Karpas-422 (cell line): ENCODE measurements at regions not wholly inside any gene's neighbourhood (a gene's known extent, or its start where the extent isn't known, plus 50 kb on each side); places are given as distances from the start of the nearest gene placed in this dataset.

Experiments used
- DNase-seq: peaks from one replicate; pipeline ENCODE4 v3.0.0-alpha.2; 2015
- H2AFZ ChIP-seq: fragments of 200-600 bp; sonication (generic); 2 replicates; pipeline ENCODE4 v1.6.1; 2014; ENCODE audit warnings: antibody characterized with exemption, low read length, mixed read lengths
- H3K27ac ChIP-seq: fragments of 200-600 bp; sonication (generic); 2 replicates; pipeline ENCODE4 v1.5.1; 2014; ENCODE audit warnings: mild to moderate bottlenecking, low read length, moderate library complexity
- H3K27me3 ChIP-seq: fragments of 200-600 bp; sonication (generic); 2 replicates; pipeline ENCODE4 v1.6.1; 2014; ENCODE audit warnings: low read length, mixed read lengths
- H3K36me3 ChIP-seq: fragments of 200-600 bp; sonication (generic); 2 replicates; pipeline ENCODE4 v1.6.1; 2014; ENCODE audit warnings: low read length, mixed read lengths; ENCODE audit not compliant: insufficient read depth
- H3K4me1 ChIP-seq: fragments of 200-600 bp; sonication (generic); 2 replicates; pipeline ENCODE4 v1.6.1; 2014; ENCODE audit warnings: mild to moderate bottlenecking, low read length, mixed read lengths
- H3K4me2 ChIP-seq: fragments of 200-600 bp; sonication (generic); 2 replicates; pipeline ENCODE4 v1.6.1; 2014; ENCODE audit warnings: low read length, low read depth, mild to moderate bottlenecking; ENCODE audit not compliant: poor library complexity, severe bottlenecking
- H3K4me3 ChIP-seq: fragments of 200-600 bp; sonication (generic); 2 replicates; pipeline ENCODE4 v1.5.1; 2014; ENCODE audit warnings: mild to moderate bottlenecking, antibody characterized with exemption, low read length, mixed read lengths
- H3K79me2 ChIP-seq: fragments of 200-600 bp; sonication (generic); 2 replicates; pipeline ENCODE4 v1.6.1; 2014; ENCODE audit warnings: mild to moderate bottlenecking, low read length, mixed read lengths
- H3K9ac ChIP-seq: fragments of 200-600 bp; sonication (generic); 2 replicates; pipeline ENCODE4 v1.6.0; 2014; ENCODE audit warnings: low read length
- H3K9me2 ChIP-seq: fragments of 200-600 bp; sonication (generic), shearing (Covaris generic); replicated peaks from 2 replicates; pipeline ENCODE4 v1.6.0; 2014; ENCODE audit warnings: mild to moderate bottlenecking, low read length, moderate library complexity; ENCODE audit not compliant: insufficient read depth
- H3K9me3 ChIP-seq: fragments of 300-700, 200-600 bp; sonication (generic); 2 replicates; pipeline ENCODE4 v1.6.1; 2014; ENCODE audit warnings: low read length, mixed read lengths
- H4K20me1 ChIP-seq: fragments of 200-600 bp; sonication (generic); 2 replicates; pipeline ENCODE4 v1.6.1; 2014; ENCODE audit warnings: mild to moderate bottlenecking, antibody characterized with exemption, low read length, low read depth; ENCODE audit not compliant: insufficient read depth

DNA sequence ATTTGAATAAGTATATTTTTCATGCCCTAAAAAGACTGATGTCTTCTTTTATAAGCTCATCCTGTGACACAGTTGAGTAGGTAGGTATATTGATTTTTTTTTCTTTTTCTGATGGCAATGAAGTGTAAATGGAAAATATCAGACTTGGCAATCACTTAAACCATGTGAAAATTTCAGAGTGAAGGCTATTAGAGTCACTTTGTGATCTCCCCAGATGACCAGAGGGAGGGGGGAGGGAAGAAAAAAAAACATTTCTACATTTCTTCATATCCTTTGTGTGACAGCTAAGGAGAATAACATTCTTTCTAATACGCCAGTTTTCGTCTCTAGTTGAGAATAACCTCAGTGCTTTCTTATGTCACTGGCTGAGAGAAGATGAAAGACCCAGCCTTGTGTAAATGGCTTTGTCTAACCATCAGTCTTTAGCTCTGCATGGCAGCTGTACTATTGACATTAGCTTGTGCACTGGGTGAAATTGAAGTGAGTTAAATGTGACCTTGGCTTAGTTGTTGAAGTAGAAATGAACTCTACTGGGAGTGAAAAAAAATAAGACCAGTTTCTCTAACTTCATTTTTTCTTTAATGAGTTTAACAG lies 332.1 kb upstream of the DACH1 start:
- H3K79me2 ChIP-seq, result no peaks in the 10 kb centered on the region
- no peaks in the 10 kb centered on the region for H4K20me1 ChIP-seq
- no peak overlapping the region for H3K9ac ChIP-seq
- H3K4me3 ChIP-seq, result no peak overlapping the region
- H3K27ac ChIP-seq, result no peak overlapping the region
- no peaks in the 10 kb centered on the region for H3K36me3 ChIP-seq
- H3K4me2 ChIP-seq, result no peak overlapping the region
- no peaks in the 10 kb centered on the region for H3K9me3 ChIP-seq
- no peak overlapping the region for H2AFZ ChIP-seq
- H3K27me3 ChIP-seq, result no peaks in the 10 kb centered on the region
- DNase-seq, result no peak
- no peaks in the 10 kb centered on the region for H3K4me1 ChIP-seq
- no peaks in the 10 kb centered on the region for H3K9me2 ChIP-seq

DNA sequence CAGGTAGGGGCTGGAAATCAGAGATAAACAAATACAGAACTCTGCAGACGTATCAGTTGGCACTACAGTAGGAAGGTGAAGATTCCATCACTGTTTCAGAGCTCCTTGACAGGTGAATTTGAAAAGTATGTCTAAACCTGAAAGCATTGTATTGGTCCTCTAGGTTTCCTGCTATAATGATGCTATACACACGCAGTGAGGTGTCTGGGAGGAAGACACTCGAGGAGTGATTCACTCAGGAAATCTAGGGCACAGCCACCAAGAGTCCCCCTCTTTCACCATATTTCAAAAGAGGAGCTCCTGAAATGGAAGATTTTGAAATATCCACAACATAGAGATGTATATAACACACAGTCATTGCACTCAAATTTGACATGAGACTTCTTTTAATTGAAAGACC lies 331.0 kb upstream of the DACH1 start:
- Histone ChIP-seq H3K4me2 (no peak overlapping the region), H3K36me3 (no peaks in the 10 kb centered on the region), H3K9me2 (no peaks in the 10 kb centered on the region), H3K4me1 (no peaks in the 10 kb centered on the region), H4K20me1 (no peaks in the 10 kb centered on the region), H3K79me2 (no peaks in the 10 kb centered on the region), H3K9me3 (no peaks in the 10 kb centered on the region), H3K4me3 (no peak overlapping the region), H2AFZ (no peak overlapping the region), H3K27me3 (no peaks in the 10 kb centered on the region), H3K27ac (no peak overlapping the region), H3K9ac (no peak overlapping the region)
- no peak for DNase-seq

DNA sequence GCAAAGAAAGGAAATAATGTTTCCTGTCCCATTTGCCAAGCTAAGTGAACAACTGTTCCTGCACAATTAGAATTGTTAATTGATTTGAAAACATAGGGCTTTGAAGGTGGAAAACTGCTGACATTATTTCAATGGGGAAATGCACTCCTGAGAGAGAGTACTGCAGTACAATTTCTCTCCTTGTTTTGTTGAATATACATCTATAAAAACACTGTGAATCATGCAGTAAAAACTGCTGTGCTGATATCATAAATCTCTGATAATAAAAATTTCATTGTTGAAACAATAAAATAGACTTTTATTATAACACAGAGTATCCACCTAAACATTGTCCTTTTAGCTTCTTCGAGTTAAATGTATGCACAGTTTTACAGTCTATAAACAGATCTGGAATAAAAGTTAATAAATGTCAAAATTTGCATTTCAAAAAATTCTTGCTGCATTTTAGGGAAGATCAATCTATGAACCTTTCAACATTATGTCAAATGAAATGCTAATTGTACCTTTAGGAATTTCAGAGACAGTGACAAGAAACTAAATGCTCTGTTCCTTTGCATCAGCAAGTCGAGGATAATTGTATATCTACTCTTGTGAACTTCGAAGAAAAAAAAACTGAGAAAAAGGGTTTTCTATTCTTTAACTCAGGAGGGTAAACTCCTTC lies 328.2 kb upstream of the DACH1 start:
- Histone ChIP-seq H3K27ac (no peak overlapping the region), H3K4me3 (no peak overlapping the region), H2AFZ (no peak overlapping the region), H3K4me1 (no peaks in the 10 kb centered on the region), H3K9me3 (no peaks in the 10 kb centered on the region), H4K20me1 (no peaks in the 10 kb centered on the region), H3K4me2 (no peak overlapping the region), H3K36me3 (no peaks in the 10 kb centered on the region), H3K27me3 (no peaks in the 10 kb centered on the region), H3K9me2 (no peaks in the 10 kb centered on the region), H3K9ac (no peak overlapping the region), H3K79me2 (no peaks in the 10 kb centered on the region)
- no peak for DNase-seq

DNA sequence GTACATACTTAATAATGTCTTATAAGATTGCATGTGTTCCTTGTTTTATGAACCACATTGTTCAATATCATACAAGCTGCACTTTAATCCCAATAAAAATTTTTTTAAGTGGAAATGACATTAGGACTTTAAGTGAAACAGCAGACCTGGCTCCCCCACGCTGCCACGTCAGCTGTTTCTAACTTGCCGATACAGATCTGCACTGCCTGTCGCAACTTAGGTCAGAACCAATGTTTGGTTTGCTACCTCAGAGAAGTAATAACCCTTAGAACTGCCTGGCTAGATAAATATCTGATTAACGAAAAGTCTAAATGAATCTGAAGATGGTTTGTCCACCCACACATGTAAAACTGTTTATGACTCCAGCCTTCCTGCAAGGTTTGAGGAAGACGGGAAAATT lies 327.5 kb upstream of the DACH1 start:
- Histone ChIP-seq H3K79me2 (no peaks in the 10 kb centered on the region), H3K9me3 (no peaks in the 10 kb centered on the region), H3K4me3 (no peak overlapping the region), H3K27ac (no peak overlapping the region), H3K27me3 (no peaks in the 10 kb centered on the region), H4K20me1 (no peaks in the 10 kb centered on the region), H2AFZ (no peak overlapping the region), H3K4me2 (no peak overlapping the region), H3K36me3 (no peaks in the 10 kb centered on the region), H3K9me2 (no peaks in the 10 kb centered on the region), H3K9ac (no peak overlapping the region), H3K4me1 (no peaks in the 10 kb centered on the region)
- DNase-seq, result no peak

DNA sequence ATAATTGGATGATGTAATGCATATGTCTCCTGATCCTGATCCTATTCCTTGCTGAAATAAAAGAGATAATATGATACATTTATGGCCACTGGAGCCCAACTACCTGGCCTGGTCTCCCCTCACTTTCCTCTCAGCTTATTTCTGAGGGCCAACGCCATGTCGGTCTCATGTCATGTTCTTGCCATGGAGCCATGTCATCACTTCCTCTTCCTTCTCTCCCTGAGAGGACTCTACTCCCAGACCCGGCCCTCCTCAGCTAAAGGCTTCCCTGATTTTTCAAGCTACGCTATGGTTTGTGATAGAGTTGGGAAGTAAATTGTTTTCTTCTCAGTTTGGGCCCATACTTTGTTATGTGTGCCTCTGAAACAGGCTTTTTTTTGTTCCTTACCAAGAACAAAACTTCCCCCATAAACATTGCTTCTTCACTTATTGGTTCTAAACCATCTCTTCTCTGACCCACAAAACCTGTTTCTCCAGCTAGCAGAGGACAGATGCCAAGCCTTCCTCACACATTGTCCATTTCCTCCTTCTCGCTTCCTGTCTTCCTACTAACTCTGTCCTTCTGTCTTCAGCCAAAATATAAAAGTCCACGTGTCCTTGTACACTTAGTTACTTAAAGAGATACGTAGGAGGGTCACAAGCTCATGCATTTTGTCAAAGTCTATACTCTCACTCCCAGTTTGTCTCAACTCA lies 319.9 kb upstream of the DACH1 start:
- Histone ChIP-seq H3K9ac (no peak overlapping the region), H3K4me1 (no peaks in the 10 kb centered on the region), H3K36me3 (no peaks in the 10 kb centered on the region), H3K9me2 (no peaks in the 10 kb centered on the region), H3K79me2 (no peaks in the 10 kb centered on the region), H3K4me2 (no peak overlapping the region), H2AFZ (no peak overlapping the region), H3K4me3 (no peak overlapping the region), H3K9me3 (no peaks in the 10 kb centered on the region), H3K27me3 (no peaks in the 10 kb centered on the region), H4K20me1 (no peaks in the 10 kb centered on the region), H3K27ac (no peak overlapping the region)
- no peak for DNase-seq

DNA sequence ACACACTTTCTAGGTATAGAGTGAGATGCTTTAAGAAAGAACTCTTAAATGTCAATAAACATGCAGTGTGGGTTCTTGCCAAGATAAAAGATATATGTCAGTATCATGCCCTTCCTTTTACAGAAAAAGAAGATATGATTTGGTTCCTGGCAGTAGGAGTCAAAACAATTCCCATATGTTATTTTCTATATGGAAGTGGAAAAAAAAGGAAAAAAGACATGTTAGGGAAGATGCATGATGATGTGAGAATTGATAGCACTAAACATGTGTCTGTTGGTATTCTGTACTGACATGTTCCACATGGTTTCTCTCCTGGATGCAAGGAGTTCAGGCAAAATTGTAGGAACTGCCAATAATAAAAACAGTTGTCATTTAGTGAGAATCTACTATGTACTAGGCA lies 318.8 kb upstream of the DACH1 start:
- Histone ChIP-seq H4K20me1 (no peaks in the 10 kb centered on the region), H3K9me2 (no peaks in the 10 kb centered on the region), H3K27me3 (no peaks in the 10 kb centered on the region), H3K79me2 (no peaks in the 10 kb centered on the region), H3K9me3 (no peaks in the 10 kb centered on the region), H3K27ac (no peak overlapping the region), H3K4me2 (no peak overlapping the region), H3K4me3 (no peak overlapping the region), H3K36me3 (no peaks in the 10 kb centered on the region), H3K4me1 (no peaks in the 10 kb centered on the region), H3K9ac (no peak overlapping the region), H2AFZ (no peak overlapping the region)
- no peak for DNase-seq

DNA sequence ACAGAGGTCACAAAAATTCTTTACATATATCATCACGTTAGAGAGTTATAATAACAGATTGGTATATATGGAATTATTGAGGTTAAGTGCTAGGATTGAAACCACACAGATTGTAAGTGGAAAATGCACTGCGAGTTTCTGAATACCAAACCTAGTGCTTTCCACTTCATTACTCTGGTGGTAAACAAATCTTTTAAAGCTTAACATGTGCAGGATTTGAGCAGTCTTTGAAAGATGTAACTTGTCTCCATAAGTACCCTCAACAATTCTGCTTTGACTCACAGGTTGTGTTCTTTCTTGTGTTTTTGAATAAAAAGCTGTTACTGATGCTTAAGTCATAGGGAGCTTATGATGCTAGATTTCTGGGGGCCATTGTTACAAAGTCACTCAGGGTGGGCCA lies 314.7 kb upstream of the DACH1 start:
- H3K9me2 ChIP-seq, result no peaks in the 10 kb centered on the region
- no peaks in the 10 kb centered on the region for H3K36me3 ChIP-seq
- no peaks in the 10 kb centered on the region for H3K27me3 ChIP-seq
- no peaks in the 10 kb centered on the region for H4K20me1 ChIP-seq
- no peak overlapping the region for H3K4me2 ChIP-seq
- no peaks in the 10 kb centered on the region for H3K4me1 ChIP-seq
- no peak for DNase-seq
- no peak overlapping the region for H3K27ac ChIP-seq
- H3K4me3 ChIP-seq, result no peak overlapping the region
- no peak overlapping the region for H3K9ac ChIP-seq
- H3K79me2 ChIP-seq, result no peaks in the 10 kb centered on the region
- H3K9me3 ChIP-seq, result no peaks in the 10 kb centered on the region
- no peak overlapping the region for H2AFZ ChIP-seq

DNA sequence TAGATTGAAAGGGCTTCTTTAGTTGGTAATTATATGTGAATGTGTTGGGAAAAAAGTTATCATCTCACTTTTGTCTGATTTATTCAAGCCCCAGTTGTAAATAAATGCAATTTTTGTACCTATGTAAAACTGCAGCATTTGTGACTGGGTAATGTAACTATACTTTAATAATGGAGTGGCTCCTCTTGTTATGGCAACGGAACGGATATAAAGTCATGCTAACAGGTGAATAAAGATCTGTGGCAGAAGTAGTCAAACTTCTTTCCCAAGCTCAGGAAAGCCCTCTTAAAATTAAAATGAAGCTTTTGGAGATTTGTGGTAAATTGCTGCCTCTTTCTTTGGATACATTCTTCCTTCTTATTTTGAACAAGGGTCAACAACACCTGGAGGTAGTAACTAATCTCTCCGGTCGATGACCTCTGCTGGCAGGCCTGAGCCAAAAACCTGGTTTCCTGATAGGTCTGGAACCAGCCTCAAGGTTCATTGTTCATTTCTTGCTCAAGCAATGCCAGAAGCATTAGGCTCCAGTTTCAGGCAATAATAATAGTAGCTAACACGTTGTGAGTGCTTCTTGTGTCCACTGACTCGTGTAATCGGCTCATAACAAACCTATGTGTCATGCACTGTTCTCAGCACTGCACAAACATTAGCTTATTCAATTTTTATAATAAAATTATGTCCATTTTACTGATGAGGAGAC lies 313.4 kb upstream of the DACH1 start:
- no peaks in the 10 kb centered on the region for H4K20me1 ChIP-seq
- no peak overlapping the region for H3K27ac ChIP-seq
- H3K36me3 ChIP-seq, result no peaks in the 10 kb centered on the region
- no peak for DNase-seq
- H3K9me2 ChIP-seq, result no peaks in the 10 kb centered on the region
- no peaks in the 10 kb centered on the region for H3K4me1 ChIP-seq
- no peaks in the 10 kb centered on the region for H3K9me3 ChIP-seq
- H3K27me3 ChIP-seq, result no peaks in the 10 kb centered on the region
- no peak overlapping the region for H3K9ac ChIP-seq
- H3K79me2 ChIP-seq, result no peaks in the 10 kb centered on the region
- H2AFZ ChIP-seq, result no peak overlapping the region
- H3K4me2 ChIP-seq, result no peak overlapping the region
- no peak overlapping the region for H3K4me3 ChIP-seq
